Non-pigmented ciliary epithelial cell (primary cell): ENCODE measurements at regions not wholly inside any gene's neighbourhood (a gene's known extent, or its start where the extent isn't known, plus 50 kb on each side); places are given as distances from the start of the nearest gene placed in this dataset.
"Not testable (repeated sequence)": the region's sequence is repeated elsewhere in the genome, so short reads cannot be mapped to it uniquely, and the experiment has no call there.

Experiments
- DNase-seq: peaks from one replicate; pipeline ENCODE4 v3.0.0-alpha.2; 2010; ENCODE audit warnings: low read depth

DNA sequence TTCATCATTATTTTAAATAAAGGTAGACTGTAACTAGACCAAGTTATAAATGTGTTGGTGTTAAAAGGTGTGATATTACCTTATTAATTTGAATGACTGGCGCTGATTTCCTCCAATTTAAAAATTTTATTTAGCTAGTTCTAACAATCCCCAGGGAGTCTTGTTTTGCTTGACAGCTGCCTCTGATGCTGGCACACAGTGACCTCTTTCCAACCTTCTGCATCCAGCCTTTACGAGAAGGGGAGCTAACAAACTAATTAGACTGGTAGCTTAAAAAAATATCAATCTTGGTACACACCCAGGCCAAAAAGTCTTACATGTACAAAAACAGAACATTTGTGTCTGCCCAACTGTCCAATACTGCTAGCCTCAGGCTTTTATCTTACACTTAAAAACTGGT is 51.8 kb upstream of the ENPEP start:
- no peak for DNase-seq

DNA sequence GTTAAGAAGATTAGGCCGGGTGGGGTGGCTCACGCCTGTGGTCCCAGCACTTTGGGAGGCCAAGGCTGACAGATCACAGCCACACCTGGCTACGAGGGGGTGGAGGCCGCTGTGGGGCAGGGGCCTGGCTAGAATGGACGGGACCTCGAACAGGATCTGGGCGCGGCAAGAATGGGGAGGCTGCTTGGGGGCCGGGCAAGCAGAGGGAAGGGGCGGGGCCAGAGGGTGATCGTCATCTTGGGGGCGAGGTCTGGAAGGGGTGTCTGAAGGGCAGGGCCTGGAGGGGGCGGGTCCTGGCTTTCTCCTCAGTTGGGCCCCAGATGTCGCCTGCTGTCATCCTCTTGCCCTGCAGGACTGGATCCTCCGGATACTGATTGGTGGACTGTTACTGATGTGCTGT is 57.3 kb upstream of the ENPEP start:
- DNase-seq: no peak

DNA sequence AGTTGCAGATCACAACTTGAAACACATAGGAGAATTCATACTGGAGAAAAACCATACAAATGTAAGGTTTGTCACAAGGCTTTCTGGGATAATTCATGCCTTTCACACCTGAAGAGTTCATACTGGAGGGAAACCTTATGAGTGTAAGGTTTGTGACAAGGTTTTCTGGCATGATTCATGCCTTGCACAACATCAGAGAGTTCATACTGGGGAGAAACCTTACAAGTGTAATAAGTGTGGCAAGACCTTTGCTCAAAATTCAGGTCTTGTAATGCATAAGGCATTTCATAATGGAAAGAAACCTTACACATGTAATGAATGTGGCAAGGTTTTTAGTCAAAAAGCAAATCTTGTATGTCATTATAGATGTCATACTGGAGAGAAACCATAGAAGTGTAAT is 58.8 kb upstream of the ENPEP start:
- no peak for DNase-seq

DNA sequence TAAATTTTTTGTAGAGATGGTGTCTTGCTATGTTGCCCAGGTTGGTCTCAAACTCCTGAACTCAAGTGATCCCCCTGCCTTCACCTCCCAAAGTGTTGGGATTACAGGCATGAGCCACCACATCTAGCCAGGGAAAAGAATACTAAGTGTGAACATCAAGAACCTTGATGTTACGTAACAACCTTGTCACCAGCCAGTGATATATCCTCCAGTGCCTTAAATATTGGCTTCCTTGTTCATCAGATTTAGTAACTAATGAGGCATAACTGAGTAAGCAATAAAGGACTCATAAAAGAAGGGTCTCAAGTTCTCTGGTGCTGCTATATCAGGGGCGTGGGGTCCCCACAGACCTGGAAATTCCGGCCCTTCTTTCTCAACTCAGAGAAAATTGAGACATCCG is 60.5 kb upstream of the ENPEP start:
- no peak for DNase-seq

DNA sequence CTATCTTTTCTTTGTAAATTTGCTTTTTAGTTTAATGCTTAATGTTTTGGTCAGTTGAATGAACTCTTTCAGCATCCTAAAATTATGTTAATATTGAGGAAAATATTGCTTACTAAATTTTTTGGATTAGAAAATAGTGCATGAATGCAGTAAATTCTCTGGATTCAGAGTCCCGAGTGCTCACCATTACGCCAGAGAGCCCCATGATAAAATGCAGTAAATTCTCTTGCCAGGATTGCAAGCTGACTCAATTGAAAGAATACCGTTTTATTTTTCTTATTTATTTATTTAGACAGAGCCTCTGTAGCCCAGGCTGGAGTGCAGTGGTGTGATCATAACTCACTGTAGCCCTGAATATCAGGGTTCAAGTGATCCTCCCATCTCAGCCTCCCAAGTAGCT is 60.9 kb upstream of the ENPEP start:
- DNase-seq: no peak

DNA sequence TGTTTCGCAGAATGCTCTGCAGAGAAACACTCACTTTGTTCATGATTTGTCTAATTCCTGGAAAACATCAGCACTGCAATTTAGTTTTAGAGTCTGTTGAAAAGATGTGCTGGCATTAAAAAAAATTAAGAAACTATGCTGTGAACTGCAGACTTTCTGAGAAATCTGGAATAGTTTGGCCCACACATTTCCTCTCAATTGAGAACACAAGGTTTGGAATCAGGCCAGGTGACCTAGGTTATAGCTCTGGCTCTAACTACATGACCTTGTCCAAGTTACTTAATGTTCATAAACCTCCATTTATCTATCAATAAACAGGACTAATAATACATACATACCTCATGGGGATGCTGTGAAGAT is 61.4 kb upstream of the ENPEP start:
- no peak for DNase-seq

DNA sequence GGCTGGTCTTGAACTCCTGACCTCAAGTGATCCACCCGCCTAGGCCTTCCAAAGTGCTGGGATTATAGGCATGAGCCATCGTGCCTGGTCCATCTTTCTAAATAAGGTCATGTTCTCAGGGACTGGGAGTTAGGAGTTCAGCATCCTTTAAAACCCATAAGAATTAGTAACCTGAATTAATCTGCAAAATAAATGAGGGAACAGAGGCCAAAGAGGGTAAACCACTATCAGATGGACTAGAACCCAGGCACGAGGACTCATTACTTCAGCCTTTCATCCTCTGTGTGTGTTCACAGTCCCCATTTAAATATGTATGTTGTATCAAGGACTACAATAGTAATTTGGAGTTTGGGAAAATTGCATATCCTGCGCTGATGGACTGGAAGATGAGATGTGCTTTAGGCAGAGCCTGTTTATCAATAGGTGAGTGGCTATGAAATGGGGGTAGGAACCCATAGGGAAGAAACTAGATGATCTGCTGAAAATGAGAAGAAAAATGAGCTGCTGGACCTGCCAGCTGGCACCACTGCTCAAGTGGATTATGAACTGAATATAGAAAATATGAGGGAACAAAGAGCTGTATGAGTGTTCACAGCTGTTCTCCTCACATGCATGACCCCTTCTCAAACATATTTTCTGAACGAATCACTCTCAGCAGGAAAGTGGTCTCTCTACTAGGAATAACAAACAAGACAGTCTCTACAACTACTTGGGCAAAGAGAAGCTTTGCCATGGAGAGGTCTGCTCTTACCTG is 62.0 kb upstream of the ENPEP start:
- DNase-seq: peak; percentile 50

DNA sequence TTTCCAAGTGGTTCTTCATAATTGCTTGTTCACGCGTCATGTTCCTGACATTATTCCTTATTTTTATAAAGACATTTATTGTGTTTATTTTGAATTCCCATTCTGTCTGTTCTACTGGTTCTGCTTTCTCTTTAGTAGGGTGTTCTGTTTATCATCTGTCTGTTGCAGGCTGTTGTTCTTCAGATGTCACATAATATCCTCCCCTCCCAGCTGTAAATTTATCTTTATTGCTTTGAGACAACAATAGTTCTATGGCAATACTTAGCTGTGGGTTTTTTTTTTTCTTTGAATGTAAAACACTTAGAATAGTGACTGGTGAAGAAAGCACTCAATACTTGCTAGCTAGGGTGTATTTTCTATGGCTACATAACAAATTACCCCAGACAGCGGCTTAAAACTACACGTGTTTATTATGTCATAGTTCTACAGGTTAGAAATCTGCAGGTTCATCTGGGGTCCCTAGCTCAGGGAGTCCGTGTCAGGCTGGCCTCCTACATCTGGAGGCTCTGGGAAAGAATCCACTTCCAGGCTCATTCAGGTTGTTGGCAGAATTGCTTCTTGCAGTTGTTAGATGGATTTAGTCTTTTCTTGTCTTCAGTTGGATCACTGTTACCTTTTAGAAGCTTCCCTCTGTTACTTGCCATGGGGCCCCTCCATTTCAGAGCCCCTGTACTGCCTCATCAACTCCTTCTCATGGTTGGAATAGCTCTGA is 63.4 kb upstream of the ENPEP start:
- no peak for DNase-seq

DNA sequence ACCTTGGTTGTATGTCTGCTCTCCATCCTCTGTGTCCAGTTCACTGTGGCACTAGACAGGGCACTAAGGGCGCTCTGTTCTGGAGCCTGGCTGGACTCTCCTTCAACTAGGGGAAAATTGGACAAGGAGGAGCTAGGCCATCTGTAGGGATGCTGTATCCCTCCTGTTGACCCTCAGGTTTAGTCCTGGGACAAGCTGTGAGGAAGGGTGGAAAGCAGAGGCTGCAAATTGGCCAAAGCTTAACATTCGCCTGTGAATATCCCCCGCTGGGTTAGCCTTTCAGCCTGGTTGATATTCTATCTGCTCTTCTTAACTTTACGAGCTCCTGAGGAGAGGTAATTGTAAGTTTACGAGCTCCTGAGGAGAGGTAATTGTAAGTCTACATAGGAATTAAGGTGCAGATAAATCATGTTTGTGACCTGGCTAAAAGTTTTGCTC is 64.4 kb upstream of the ENPEP start:
- no peak for DNase-seq

DNA sequence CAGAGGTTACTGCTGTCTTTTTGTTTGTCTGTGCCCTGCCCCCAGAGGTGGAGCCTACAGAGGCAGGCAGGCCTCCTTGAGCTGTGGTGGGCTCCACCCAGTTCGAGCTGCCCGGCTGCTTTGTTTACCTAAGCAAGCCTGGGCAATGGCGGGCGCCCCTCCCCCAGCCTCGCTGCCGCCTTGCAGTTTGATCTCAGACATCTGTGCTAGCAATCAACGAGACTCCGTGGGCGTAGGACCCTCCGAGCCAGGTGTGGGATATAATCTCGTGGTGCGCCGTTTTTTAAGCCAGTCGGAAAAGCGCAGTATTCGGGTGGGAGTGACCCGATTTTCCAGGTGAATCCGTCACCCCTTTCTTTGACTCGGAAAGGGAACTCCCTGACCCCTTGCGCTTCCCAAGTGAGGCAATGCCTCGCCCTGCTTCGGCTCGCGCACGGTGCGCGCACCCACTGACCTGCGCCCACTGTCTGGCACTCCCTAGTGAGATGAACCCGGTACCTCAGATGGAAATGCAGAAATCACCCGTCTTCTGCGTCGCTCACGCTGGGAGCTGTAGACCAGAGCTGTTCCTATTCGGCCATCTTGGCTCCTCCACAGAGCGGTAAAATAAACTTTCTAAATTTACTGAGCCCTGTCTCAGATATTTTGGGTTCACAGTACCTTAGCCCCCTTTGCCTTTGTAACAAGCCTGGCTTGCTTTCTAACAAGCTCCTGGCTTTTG is 64.9 kb upstream of the ENPEP start:
- DNase-seq: not testable (repeated sequence)

DNA sequence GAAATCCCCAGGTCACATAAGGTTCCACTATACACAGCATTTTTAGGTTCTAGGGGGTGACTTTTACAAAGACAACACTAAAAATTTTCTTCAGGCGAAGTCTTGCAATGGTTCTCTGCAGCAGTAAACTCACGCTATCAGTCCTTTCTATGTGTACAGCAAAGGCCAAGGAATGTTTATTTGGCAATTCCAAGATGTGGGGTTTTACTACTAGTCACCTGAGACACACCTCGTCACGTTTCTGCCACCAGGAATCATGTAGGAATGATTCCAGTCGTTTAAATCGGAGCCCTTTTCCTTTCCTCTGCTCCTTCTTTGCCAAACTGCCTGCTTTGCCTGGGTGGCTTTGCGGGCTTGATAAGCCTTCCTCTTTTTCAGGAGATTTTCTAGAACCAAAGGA is 75.9 kb upstream of the ENPEP start:
- DNase-seq: no peak

DNA sequence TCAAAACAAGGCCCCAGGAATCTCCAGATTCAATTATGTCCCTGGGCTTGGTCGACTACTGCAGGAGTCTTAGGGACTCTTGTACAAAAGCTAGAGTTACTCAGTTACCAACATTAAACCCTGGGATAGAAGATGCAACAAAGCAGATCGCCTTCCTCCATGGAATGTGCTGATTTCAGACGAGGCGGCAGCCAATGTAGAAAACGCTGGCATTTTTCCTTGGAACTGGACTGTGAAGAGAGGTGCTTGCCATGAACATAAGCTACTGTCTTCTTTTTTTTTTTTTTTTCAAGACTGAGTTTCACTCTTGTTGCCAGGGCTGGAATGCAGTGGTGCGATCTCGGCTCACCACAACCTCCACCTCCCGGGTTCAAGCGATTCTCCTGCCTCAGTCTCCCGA is 76.9 kb upstream of the ENPEP start:
- not testable (repeated sequence) for DNase-seq

DNA sequence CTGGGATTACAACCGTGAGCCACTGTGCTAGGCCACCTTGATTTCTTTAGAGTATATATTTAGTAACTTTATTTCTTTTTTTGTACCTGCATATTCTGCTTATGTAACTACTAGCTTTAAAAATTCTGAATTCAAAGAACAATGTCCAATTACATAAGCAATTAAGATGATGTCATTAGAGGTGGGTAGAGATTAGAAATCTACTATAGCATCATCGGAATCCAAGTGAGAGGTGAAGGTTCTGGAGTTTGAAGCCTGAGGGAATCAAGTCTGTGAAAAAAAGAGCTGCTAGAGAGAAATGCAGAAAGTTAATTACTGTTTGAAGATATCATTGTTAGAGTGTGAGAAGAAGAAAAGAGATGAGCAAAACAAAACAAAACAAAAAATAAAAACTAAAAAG is 79.0 kb upstream of the ENPEP start:
- DNase-seq: no peak

DNA sequence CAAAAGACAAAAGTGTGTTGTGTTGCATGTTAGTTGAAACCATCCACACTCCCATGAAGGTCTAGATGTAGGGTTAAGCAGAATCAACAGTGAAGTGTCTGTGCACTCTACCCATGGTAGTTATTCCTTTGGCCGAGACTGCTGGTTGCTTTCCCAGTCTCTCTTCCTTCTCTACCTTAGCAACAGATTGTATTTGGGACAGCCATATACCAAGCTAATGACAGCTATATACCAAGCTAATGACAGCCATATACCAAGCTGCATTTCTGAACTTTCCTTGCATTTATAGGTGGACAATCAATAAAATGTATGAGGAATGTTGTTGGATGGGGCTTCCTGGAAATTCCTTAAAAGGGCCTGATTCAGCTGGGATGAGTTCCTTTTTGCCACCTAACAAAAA is 80.5 kb upstream of the ENPEP start:
- DNase-seq: no peak

DNA sequence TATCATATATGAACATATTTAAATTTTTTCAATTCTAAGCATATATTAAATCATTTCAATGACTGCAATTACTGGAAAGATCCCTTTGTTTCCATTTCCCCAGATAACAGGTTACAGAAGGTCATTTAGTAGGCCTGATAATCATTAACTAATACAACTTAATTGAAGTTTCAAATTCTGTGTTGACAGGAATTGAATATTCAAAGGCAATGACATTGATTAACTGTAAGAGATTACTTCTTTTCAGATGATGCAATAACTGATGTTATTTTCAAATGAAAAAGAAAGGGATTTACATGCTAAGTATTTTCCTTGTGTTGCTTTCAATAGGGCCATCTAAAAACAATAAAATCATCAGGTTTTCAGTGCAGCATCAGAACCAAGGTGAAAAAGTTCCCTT is 81.1 kb upstream of the ENPEP start:
- no peak for DNase-seq

DNA sequence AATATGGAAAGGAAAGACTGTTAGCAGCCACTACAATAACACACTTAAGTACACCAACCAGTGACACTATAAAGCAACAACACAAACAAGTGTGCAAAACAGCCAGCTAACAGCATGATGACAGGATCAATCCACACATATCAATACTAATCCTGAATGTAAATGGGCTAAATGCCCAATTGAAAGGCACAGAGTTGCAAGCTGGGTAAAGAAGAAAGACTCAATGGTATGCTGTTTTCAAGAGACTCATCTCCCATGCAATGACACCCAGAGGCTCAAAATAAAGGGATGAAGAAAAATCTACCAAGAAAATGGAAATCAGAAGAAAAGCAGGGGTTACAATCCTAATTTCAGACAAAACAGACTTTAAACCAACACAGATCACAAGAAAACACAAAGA is 94.2 kb upstream of the ENPEP start:
- DNase-seq: no peak

DNA sequence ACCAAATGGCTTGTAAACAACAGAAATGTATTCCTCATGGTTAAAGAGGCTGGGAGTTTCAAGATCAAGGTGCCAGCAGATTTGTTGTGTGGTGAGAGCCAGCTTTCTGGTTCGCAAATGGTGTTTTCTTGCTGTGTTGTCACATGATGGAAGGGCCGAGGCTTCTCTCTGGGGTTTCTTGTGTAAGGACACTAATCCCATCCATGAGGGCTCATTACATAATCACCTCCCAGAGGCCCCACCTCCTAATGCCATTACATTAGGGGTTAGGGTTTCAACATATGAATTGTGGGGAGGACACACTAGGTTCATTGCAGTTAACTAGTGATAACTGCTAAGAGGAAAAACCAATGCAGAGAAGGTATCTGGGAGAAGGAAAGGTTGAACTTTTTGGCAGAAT is 103.5 kb upstream of the ENPEP start:
- no peak for DNase-seq

DNA sequence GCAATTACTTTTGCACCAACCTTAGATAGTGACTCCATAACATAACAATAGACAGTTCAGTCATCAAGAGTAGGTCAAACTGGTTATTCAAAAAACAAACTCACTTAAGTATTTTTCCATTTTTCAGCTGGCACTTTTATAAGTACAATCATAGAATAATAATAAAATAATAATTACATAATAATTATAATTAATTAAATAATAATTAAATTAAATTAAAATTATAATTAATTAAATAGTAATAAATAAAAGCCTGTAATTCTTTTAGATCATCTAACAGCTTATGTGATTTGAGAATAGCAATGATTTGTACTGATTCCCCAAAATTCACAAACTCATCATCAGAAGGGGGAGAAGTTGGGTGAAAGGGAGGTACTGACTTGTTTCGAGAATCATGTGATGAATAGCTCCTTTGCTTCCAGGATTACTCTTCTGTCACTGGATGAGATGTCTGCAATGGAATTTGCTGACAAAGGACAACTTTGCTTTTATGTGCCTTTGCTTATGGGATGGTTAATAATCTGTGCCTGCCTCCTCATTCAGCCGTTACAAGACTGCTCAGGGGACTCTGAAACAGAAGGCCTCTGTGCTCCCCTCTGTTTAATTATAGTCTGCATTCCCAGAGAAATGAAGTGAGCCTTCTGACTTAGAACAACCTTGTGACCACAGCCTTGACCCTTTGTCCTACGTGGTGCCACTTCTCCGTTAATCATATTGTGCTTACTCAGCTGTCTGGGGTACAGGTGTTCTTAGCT is 104.8 kb upstream of the ENPEP start:
- peak; percentile 0 for DNase-seq

DNA sequence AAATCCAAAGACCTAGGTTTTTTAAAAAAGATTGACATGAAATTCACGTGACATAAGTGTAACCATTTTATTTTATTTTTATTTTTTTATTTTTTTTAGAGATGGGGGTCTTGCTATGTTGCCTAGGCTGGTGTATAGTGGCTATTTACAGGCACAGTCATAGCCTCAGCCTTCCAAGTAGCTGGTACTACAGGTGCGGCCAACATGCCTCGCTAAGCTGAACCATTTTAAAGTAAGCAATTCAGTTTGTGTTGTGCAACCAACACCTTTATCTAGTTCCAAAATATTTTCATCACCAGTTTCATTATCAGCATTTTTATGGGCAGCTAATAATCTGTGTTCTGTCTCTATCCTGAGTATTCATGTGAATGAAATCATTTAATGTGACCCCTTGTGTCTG is 107.5 kb upstream of the ENPEP start:
- DNase-seq: no peak

DNA sequence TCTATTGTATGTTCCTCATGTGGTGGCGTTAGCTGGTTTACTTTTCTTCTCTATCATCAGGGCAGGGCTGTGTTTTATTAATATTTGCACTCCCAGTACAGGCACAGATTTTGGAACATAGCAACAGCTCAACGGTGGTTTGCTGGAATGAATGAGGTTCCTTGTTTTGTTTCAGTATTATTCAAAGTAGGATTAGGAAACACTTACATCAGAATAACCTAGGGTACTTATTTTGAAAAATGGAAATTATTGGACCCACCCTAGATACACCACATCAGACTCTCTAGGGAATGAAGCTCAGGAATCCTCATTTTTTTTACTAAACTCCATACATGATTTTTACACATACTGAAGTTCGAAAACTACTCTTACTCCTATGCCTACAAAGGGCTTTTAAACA is 108.8 kb upstream of the ENPEP start:
- DNase-seq: no peak

DNA sequence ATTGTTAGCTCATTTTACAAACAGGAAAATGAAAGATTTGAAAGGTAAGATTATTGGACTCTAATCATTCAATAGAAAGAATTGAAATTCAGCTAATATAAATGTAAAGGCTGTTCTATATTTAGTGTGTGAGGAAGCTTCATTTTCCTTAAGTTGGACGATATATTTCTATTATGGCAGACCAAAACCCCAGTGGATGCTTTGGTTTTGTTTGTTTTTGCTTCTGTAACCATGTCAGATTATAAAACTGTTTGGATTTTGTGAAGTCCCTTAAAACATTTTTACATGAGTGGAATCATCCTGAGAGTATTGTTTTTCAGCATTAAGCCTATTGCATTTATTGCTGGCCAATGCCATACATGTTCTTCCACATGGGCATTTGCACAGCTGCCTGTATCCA is 110.2 kb upstream of the ENPEP start:
- no peak for DNase-seq

DNA sequence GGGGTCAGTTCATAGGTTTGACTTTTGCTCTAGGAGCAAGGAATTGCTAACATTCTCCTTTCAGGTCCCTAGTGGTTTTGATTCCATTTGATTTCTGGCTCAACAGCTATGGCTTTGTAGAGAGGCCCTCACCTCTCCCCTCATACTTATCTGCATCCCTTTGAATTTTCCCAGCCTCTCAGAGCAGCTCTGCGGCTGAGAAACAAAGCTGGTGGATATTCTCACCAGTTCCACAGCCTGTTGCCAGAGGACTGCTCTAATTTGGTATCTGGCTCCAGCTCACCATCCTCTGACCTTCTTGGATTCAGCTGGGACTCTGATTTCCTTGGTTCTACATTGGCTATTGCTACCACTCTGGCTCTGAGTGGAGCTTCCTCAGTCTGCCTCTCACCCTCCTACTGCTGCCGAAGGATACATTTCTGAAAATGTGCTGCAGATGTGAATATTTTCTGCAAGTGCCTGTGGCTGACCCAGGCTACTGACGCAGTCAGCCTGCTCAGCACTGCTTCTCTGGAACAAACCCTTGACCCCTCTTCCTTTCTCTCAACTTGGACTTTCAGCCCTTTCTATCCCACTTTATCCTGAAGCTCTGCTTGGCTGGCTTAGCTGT is 110.9 kb upstream of the ENPEP start:
- no peak for DNase-seq
